GM12878 (cell line): ENCODE measurements at regions not wholly inside any gene's neighbourhood (a gene's known extent, or its start where the extent isn't known, plus 50 kb on each side); places are given as distances from the start of the nearest gene placed in this dataset.

Experiments
- ATAC-seq: fragments of 200-7000 bp; cut with Tn5 transposase; 3 replicates; pipeline ENCODE4 v1.9.1; 2020; ENCODE audit warnings: mild to moderate bottlenecking, moderate library complexity
- BruUV-seq: library from RNA; stranded (reverse); fragments of 400-500 nt; replicated peaks from 2 replicates; lab custom pipeline; 2021; lab: Mats Ljungman, UMichigan
- CTCF ChIA-PET: fragments of 300-600 bp; sonication (Branson Sonifier 250); formaldehyde crosslinking; extraction: SDS; loops from one replicate; lab custom pipeline; 2021; ENCODE audit warnings: inconsistent platforms; lab: Yijun Ruan, JAX
- POLR2A ChIA-PET: fragments of 350-600 bp; formaldehyde crosslinking; extraction: SDS; loops from one replicate; lab custom pipeline; 2021; ENCODE audit warnings: inconsistent platforms; lab: Charles Lee
- RAD21 ChIA-PET: fragments of 300-600 bp; sonication (Branson Sonifier 250); formaldehyde crosslinking; loops from one replicate; lab custom pipeline; 2023; ENCODE audit warnings: antibody characterized with exemption; ENCODE audit not compliant: unreplicated experiment; lab: Charles Lee
- SMC1A ChIA-PET: fragments of 300-600 bp; sonication (Branson Sonifier 250); formaldehyde crosslinking; loops from one replicate; lab custom pipeline; 2023; ENCODE audit not compliant: unreplicated experiment, uncharacterized antibody; lab: Charles Lee
- DNase-seq: peaks from one replicate; pipeline ENCODE4 v3.0.0-alpha.2; 2011; ENCODE audit warnings: low read depth, low spot score
- FAIRE-seq: peaks from 3 replicates; lab custom pipeline; 2011; peaks lifted over from hg19 to GRCh38; lab: Jason Lieb, UNC
- H2AFZ ChIP-seq: 2 replicates; pipeline ENCODE4 v1.6.0; 2011; ENCODE audit warnings: low read depth, low read length, control low read depth; ENCODE audit not compliant: control insufficient read depth
- H3K27ac ChIP-seq: 2 replicates; pipeline ENCODE4 v1.5.1; 2011; ENCODE audit warnings: control low read depth; ENCODE audit not compliant: control insufficient read depth, insufficient read depth
- H3K27me3 ChIP-seq, 2 experiments: replicated peaks in 1 of 2; 2 replicates each; pipeline versions ENCODE4 v1.6.0 to v1.6.1; 2011; ENCODE audit warnings: low read length in 1 of 2; ENCODE audit not compliant: control insufficient read depth in 2 of 2, insufficient read depth in 2 of 2
- H3K36me3 ChIP-seq, 2 experiments: 2 replicates each; pipeline ENCODE4 v1.5.1; 2011; ENCODE audit warnings: low read length in 1 of 2; ENCODE audit not compliant: control insufficient read depth in 2 of 2, insufficient read depth in 2 of 2
- H3K4me1 ChIP-seq: 2 replicates; pipeline ENCODE4 v1.6.1; 2011; ENCODE audit warnings: mild to moderate bottlenecking, low read length, moderate library complexity, mixed read lengths; ENCODE audit not compliant: control insufficient read depth, insufficient read depth
- H3K4me2 ChIP-seq: 2 replicates; pipeline ENCODE4 v1.6.0; 2011; ENCODE audit warnings: control low read depth; ENCODE audit not compliant: control insufficient read depth, insufficient read depth
- H3K4me3 ChIP-seq: fragments of 200-600 bp; sonication (generic); 2 replicates; pipeline ENCODE4 v1.5.1; 2016
- H3K79me2 ChIP-seq: 2 replicates; pipeline ENCODE4 v1.6.0; 2011; ENCODE audit warnings: low read length; ENCODE audit not compliant: control insufficient read depth, insufficient read depth
- H3K9ac ChIP-seq: 2 replicates; pipeline ENCODE4 v1.8.0; 2011; ENCODE audit warnings: low read length, control low read depth, mixed read lengths; ENCODE audit not compliant: control insufficient read depth, insufficient read depth
- H3K9me3 ChIP-seq: replicated peaks from 3 replicates; pipeline ENCODE4 v1.5.1; 2011; ENCODE audit warnings: mild to moderate bottlenecking, low read length; ENCODE audit not compliant: control insufficient read depth, insufficient read depth
- H4K20me1 ChIP-seq: 2 replicates; pipeline ENCODE4 v1.6.0; 2011; ENCODE audit not compliant: control insufficient read depth, insufficient read depth
- ASH2L ChIP-seq: fragments of 300-600, 200-600 bp; sonication (generic); IDR thresholded peaks from 2 replicates; pipeline ENCODE4 v1.6.1; 2017; ENCODE audit warnings: low read depth, mild to moderate bottlenecking, borderline replicate concordance
- ATF3 ChIP-seq: IDR thresholded peaks from 2 replicates; pipeline ENCODE4 v1.6.1; 2011; ENCODE audit warnings: low read depth, mild to moderate bottlenecking, low read length, moderate library complexity, borderline replicate concordance; ENCODE audit errors: extremely low read depth
- BRCA1 ChIP-seq: IDR thresholded peaks from 2 replicates; pipeline ENCODE4 v1.6.1; 2011; ENCODE audit warnings: low read depth, low read length, improper control_type of control experiment
- CEBPZ ChIP-seq: fragments of 150-350 bp; IDR thresholded peaks from 2 replicates; pipeline ENCODE4 v1.6.1; 2016; ENCODE audit warnings: low read depth, low read length
- E2F4 ChIP-seq: IDR thresholded peaks from 2 replicates; pipeline ENCODE4 v1.6.1; 2012; ENCODE audit warnings: low read depth, low read length, improper control_type of control experiment
- EED ChIP-seq: sonication (generic); IDR thresholded peaks from 2 replicates; pipeline ENCODE4 v1.6.1; 2016; ENCODE audit warnings: antibody characterized with exemption, low read depth
- ESRRA ChIP-seq: IDR thresholded peaks from 2 replicates; pipeline ENCODE4 v1.6.1; 2012; ENCODE audit warnings: mild to moderate bottlenecking, low read length, improper control_type of control experiment
- FOS ChIP-seq: IDR thresholded peaks from 3 replicates; pipeline ENCODE4 v1.6.1; 2011; ENCODE audit warnings: borderline replicate concordance; ENCODE audit not compliant: insufficient read length; ENCODE audit errors: extremely low read depth
- MTA3 ChIP-seq: IDR thresholded peaks from 2 replicates; pipeline ENCODE4 v1.6.1; 2012; ENCODE audit warnings: low read length, inconsistent platforms, borderline replicate concordance
- PAX5 ChIP-seq: IDR thresholded peaks from 2 replicates; pipeline ENCODE4 v1.6.1; 2011; ENCODE audit warnings: low read depth, low read length, borderline replicate concordance
- SUZ12 ChIP-seq: fragments of 200-600 bp; sonication (generic); IDR thresholded peaks from one replicate; pipeline ENCODE4 v1.6.1; 2018; ENCODE audit warnings: antibody characterized with exemption, mild to moderate bottlenecking; ENCODE audit not compliant: unreplicated experiment
- TCF12 ChIP-seq: IDR thresholded peaks from 2 replicates; pipeline ENCODE4 v1.6.1; 2011; ENCODE audit warnings: low read depth, mild to moderate bottlenecking, low read length
- ZNF207 ChIP-seq: fragments of 450-650 bp; IDR thresholded peaks from 2 replicates; pipeline ENCODE4 v1.6.1; 2014; ENCODE audit warnings: antibody characterized with exemption, mild to moderate bottlenecking, borderline replicate concordance
- WGBS: methylation state at CpG from one replicate; pipeline ENCODE4 v1.1.6; 2016; ENCODE audit warnings: low lambda C conversion rate; ENCODE audit not compliant: insufficient replicate concordance, insufficient coverage; ENCODE audit errors: missing lambda C conversion rate; 5-methylcytosine and 5-hydroxymethylcytosine counted together
- in situ Hi-C: fragments of 300-500 bp; cut with MboI; formaldehyde crosslinking; loops from 9 replicates; pipeline ENCODE4 v1.14.3; 2018; ENCODE audit warnings: mixed read lengths
- intact Hi-C: fragments of 100-400 bp; cut with micrococcal nuclease; formaldehyde crosslinking; loops from one replicate; pipeline ENCODE4 v1.14.2; 2022; ENCODE audit not compliant: unreplicated experiment

- Histone ChIP-seq H3K27ac (no peak overlapping the region), H3K4me2 (no peak overlapping the region), H2AFZ (no peak overlapping the region), H3K79me2 (no peaks in the 10 kb centered on the region), H3K9me3 (no peaks in the 10 kb centered on the region), H3K9ac (no peak overlapping the region), H4K20me1 (no peaks in the 10 kb centered on the region), H3K4me1 (no peaks in the 10 kb centered on the region), H3K4me3 (no peak overlapping the region), H3K27me3 (peaks cover 0 to 4% of the 10 kb centered on the region in 2 experiments; a peak in 2 of 4 replicates), H3K36me3 (no peaks in the 10 kb centered on the region)
- ChIA-PET RAD21 (no interaction called here), CTCF (no interaction called here), SMC1A (interaction anchor here (0.8 kb wide), 1 partner anchor 8 kb away, joined by 3 read pairs; no protein-coding TSS in a partner anchor), POLR2A (no interaction called here)
- no peak for TF ChIP-seq ZNF207
- no peak for DNase-seq
- WGBS = 38% methylated on average over 6 of the region's 6 CpGs
- no peak for ATAC-seq
- intact Hi-C loops = no loop called here
- no TSS peak for BruUV-seq
- FAIRE-seq = no peak
- in situ Hi-C loops = no loop called here
These were observed 101.5 kb upstream of the HS6ST1 start for GRCh38 chr2:128420131-128420530.

GRCh38 chr2:128420776-128421175, 102.1 kb upstream of the HS6ST1 start:
- Histone ChIP-seq H3K36me3 (no peaks in the 10 kb centered on the region), H3K4me2 (no peak overlapping the region), H4K20me1 (no peaks in the 10 kb centered on the region), H3K4me1 (no peaks in the 10 kb centered on the region), H3K9ac (no peak overlapping the region), H3K27me3 (peaks cover 0 to 4% of the 10 kb centered on the region in 2 experiments; a peak in 2 of 4 replicates), H3K4me3 (no peak overlapping the region), H2AFZ (no peak overlapping the region), H3K27ac (no peak overlapping the region), H3K79me2 (no peaks in the 10 kb centered on the region), H3K9me3 (no peaks in the 10 kb centered on the region)
- intact Hi-C loops = no loop called here
- CTCF ChIA-PET = no interaction called here
- no peak for ATAC-seq
- SMC1A ChIA-PET = no interaction called here
- in situ Hi-C loops = no loop called here
- no peak for FAIRE-seq
- BruUV-seq = no TSS peak
- no peak for DNase-seq
- no peak for TF ChIP-seq FOS
- no peak for TF ChIP-seq CEBPZ
- TF ChIP-seq ATF3 = no peak
- TF ChIP-seq E2F4 = no peak
- no peak for TF ChIP-seq EED
- no peak for TF ChIP-seq BRCA1
- TF ChIP-seq ASH2L = no peak
- TF ChIP-seq SUZ12 = no peak
- no peak for TF ChIP-seq ESRRA
- no peak for TF ChIP-seq MTA3
- TF ChIP-seq PAX5 = no peak
- no peak for TF ChIP-seq TCF12
- POLR2A ChIA-PET = no interaction called here
- RAD21 ChIA-PET = no interaction called here
- WGBS = 8% methylated on average over 4 of the region's 4 CpGs
